Activated T-helper 2 cell treated with anti-CD3 and anti-CD28 coated beads, Interferon-gamma antibody, Interleukin-2, Interleukin-4, amounts not matched to agents 10 μg/mL and 5 μg/mL and 100 μg/mL, durations not matched to agents 14 hours and 24 hours and 36 hours (primary cell): ENCODE measurements at regions not wholly inside any gene's neighbourhood (a gene's known extent, or its start where the extent isn't known, plus 50 kb on each side); places are given as distances from the start of the nearest gene placed in this dataset.

ENCODE experiments used
- DNase-seq: peaks from one replicate; pipeline ENCODE4 v3.0.0; 2021; ENCODE audit warnings: low spot score
- H3K27ac Mint-ChIP-seq: one replicate; pipeline ENCODE4 v1.8.0; 2021; ENCODE audit warnings: mixed read lengths
- H3K27me3 Mint-ChIP-seq: one replicate; pipeline ENCODE4 v1.8.0; 2021; ENCODE audit warnings: low read depth, mixed read lengths
- H3K36me3 Mint-ChIP-seq: one replicate; pipeline ENCODE4 v1.8.0; 2021; ENCODE audit warnings: low read depth, mixed read lengths
- H3K4me1 Mint-ChIP-seq: one replicate; pipeline ENCODE4 v1.8.0; 2021; ENCODE audit warnings: low read depth, mixed read lengths
- H3K4me3 Mint-ChIP-seq: one replicate; pipeline ENCODE4 v1.8.0; 2021; ENCODE audit warnings: low read depth, mild to moderate bottlenecking, moderate library complexity, mixed read lengths
- H3K9me3 Mint-ChIP-seq: one replicate; pipeline ENCODE4 v1.8.0; 2021; ENCODE audit warnings: mixed read lengths
- intact Hi-C: fragments of 100-400 bp; cut with micrococcal nuclease; formaldehyde crosslinking; loops from one replicate; pipeline ENCODE4 v1.15.1; 2023

- Mint-ChIP-seq H3K36me3 (no peaks in the 10 kb centered on the region), H3K27me3 (peaks cover 12% of the 10 kb centered on the region), H3K9me3 (no peaks in the 10 kb centered on the region), H3K4me3 (no peak overlapping the region), H3K4me1 (peaks cover 6% of the 10 kb centered on the region), H3K27ac (no peak overlapping the region)
- intact Hi-C loops: no loop called here
- no peak for DNase-seq
Measured at GRCh38 chr2:236982693-236983455, 102.8 kb upstream of the COPS8 start.

- H3K4me1 Mint-ChIP-seq: peaks cover 6% of the 10 kb centered on the region
- no peak for DNase-seq
- intact Hi-C loops: no loop called here
- peaks cover 21% of the 10 kb centered on the region for H3K27me3 Mint-ChIP-seq
- no peak overlapping the region for H3K27ac Mint-ChIP-seq
- no peaks in the 10 kb centered on the region for H3K9me3 Mint-ChIP-seq
- no peak overlapping the region for H3K4me3 Mint-ChIP-seq
- H3K36me3 Mint-ChIP-seq: no peaks in the 10 kb centered on the region
Measured at GRCh38 chr2:236984046-236984445, 101.6 kb upstream of the COPS8 start.

GRCh38 chr2:236985761-236986339 is 99.8 kb upstream of the COPS8 start:
- H3K4me3 Mint-ChIP-seq: no peak overlapping the region
- no peak overlapping the region for H3K27ac Mint-ChIP-seq
- intact Hi-C loops: no loop called here
- peaks cover 6% of the 10 kb centered on the region for H3K4me1 Mint-ChIP-seq
- no peaks in the 10 kb centered on the region for H3K9me3 Mint-ChIP-seq
- H3K27me3 Mint-ChIP-seq: peaks cover 17% of the 10 kb centered on the region
- no peaks in the 10 kb centered on the region for H3K36me3 Mint-ChIP-seq
- no peak for DNase-seq

- intact Hi-C loops: no loop called here
- peaks cover 18% of the 10 kb centered on the region for H3K27me3 Mint-ChIP-seq
Measured at GRCh38 chr2:236986524-236987330, 99.0 kb upstream of the COPS8 start.

GRCh38 chr2:236988216-236988615 is 97.5 kb upstream of the COPS8 start:
- no peaks in the 10 kb centered on the region for H3K9me3 Mint-ChIP-seq
- H3K36me3 Mint-ChIP-seq: no peaks in the 10 kb centered on the region
- no peak for DNase-seq
- H3K27ac Mint-ChIP-seq: no peak overlapping the region
- intact Hi-C loops: no loop called here
- peaks cover 24% of the 10 kb centered on the region for H3K27me3 Mint-ChIP-seq
- H3K4me1 Mint-ChIP-seq: peaks cover 6% of the 10 kb centered on the region
- no peak overlapping the region for H3K4me3 Mint-ChIP-seq

More at GRCh38 chr2:236986524-236987330, 99.0 kb upstream of the COPS8 start:
- Mint-ChIP-seq H3K27ac (no peak overlapping the region), H3K36me3 (no peaks in the 10 kb centered on the region), H3K4me1 (peaks cover 6% of the 10 kb centered on the region), H3K4me3 (no peak overlapping the region), H3K9me3 (no peaks in the 10 kb centered on the region)
- no peak for DNase-seq

GRCh38 chr2:236988690-236989624 is 96.7 kb upstream of the COPS8 start:
- Mint-ChIP-seq H3K36me3 (no peaks in the 10 kb centered on the region), H3K9me3 (no peaks in the 10 kb centered on the region), H3K27ac (no peak overlapping the region), H3K4me3 (no peak overlapping the region), H3K27me3 (peaks cover 24% of the 10 kb centered on the region), H3K4me1 (peaks cover 6% of the 10 kb centered on the region)
- intact Hi-C loops: no loop called here
- no peak for DNase-seq

- DNase-seq: no peak
- no peak overlapping the region for H3K4me3 Mint-ChIP-seq
- no peak overlapping the region for H3K27ac Mint-ChIP-seq
- no peaks in the 10 kb centered on the region for H3K36me3 Mint-ChIP-seq
- peaks cover 17% of the 10 kb centered on the region for H3K27me3 Mint-ChIP-seq
- no peaks in the 10 kb centered on the region for H3K9me3 Mint-ChIP-seq
- intact Hi-C loops: no loop called here
- peaks cover 6% of the 10 kb centered on the region for H3K4me1 Mint-ChIP-seq
Measured at GRCh38 chr2:236990552-236990951, 95.1 kb upstream of the COPS8 start.

- H3K9me3 Mint-ChIP-seq: no peaks in the 10 kb centered on the region
- no peaks in the 10 kb centered on the region for H3K36me3 Mint-ChIP-seq
- H3K4me1 Mint-ChIP-seq: no peaks in the 10 kb centered on the region
Measured at GRCh38 chr2:236991874-236992273, 93.8 kb upstream of the COPS8 start.

GRCh38 chr2:236993286-236993685 is 92.4 kb upstream of the COPS8 start:
- intact Hi-C loops: no loop called here
- Mint-ChIP-seq H3K4me1 (no peaks in the 10 kb centered on the region), H3K9me3 (no peaks in the 10 kb centered on the region)

More at GRCh38 chr2:236991874-236992273, 93.8 kb upstream of the COPS8 start:
- Mint-ChIP-seq H3K27ac (no peak overlapping the region), H3K27me3 (peaks cover 24% of the 10 kb centered on the region), H3K4me3 (no peak overlapping the region)
- no peak for DNase-seq
- intact Hi-C loops: no loop called here

GRCh38 chr2:236994361-236994760 is 91.3 kb upstream of the COPS8 start:
- peaks cover 18% of the 10 kb centered on the region for H3K27me3 Mint-ChIP-seq
- no peaks in the 10 kb centered on the region for H3K9me3 Mint-ChIP-seq
- intact Hi-C loops: no loop called here

More at GRCh38 chr2:236993286-236993685, 92.4 kb upstream of the COPS8 start:
- Mint-ChIP-seq H3K27me3 (peaks cover 26% of the 10 kb centered on the region), H3K36me3 (no peaks in the 10 kb centered on the region), H3K27ac (no peak overlapping the region), H3K4me3 (no peak overlapping the region)
- DNase-seq: no peak

GRCh38 chr2:236997069-236997715 is 88.5 kb upstream of the COPS8 start:
- H3K9me3 Mint-ChIP-seq: no peaks in the 10 kb centered on the region
- H3K36me3 Mint-ChIP-seq: no peaks in the 10 kb centered on the region
- H3K27me3 Mint-ChIP-seq: peaks cover 14% of the 10 kb centered on the region
- H3K4me3 Mint-ChIP-seq: no peak overlapping the region
- no peaks in the 10 kb centered on the region for H3K4me1 Mint-ChIP-seq
- no peak overlapping the region for H3K27ac Mint-ChIP-seq
- no peak for DNase-seq
- intact Hi-C loops: no loop called here

More at GRCh38 chr2:236994361-236994760, 91.3 kb upstream of the COPS8 start:
- Mint-ChIP-seq H3K4me3 (no peak overlapping the region), H3K4me1 (no peaks in the 10 kb centered on the region), H3K36me3 (no peaks in the 10 kb centered on the region), H3K27ac (no peak overlapping the region)
- DNase-seq: no peak

GRCh38 chr2:236998236-236998635 is 87.5 kb upstream of the COPS8 start:
- no peak for DNase-seq
- Mint-ChIP-seq H3K9me3 (no peaks in the 10 kb centered on the region), H3K4me1 (no peaks in the 10 kb centered on the region), H3K27me3 (peaks cover 11% of the 10 kb centered on the region), H3K36me3 (no peaks in the 10 kb centered on the region), H3K27ac (no peak overlapping the region), H3K4me3 (no peak overlapping the region)
- intact Hi-C loops: no loop called here
